BJ (cell line): ENCODE measurements at regions not wholly inside any gene's neighbourhood (a gene's known extent, or its start where the extent isn't known, plus 50 kb on each side); places are given as distances from the start of the nearest gene placed in this dataset.
A peak's percentile ranks its signal among the peaks of the same experiment; 100 is the strongest.

Experiments
- CTCF ChIA-PET: fragments of 350-600 bp; formaldehyde crosslinking; extraction: SDS; loops from one replicate; lab custom pipeline; 2021; ENCODE audit warnings: antibody characterized with exemption, inconsistent platforms; lab: Yijun Ruan, JAX
- POLR2A ChIA-PET: fragments of 300-600 bp; sonication (Branson Sonifier 250); formaldehyde crosslinking; extraction: SDS; loops from one replicate; lab custom pipeline; 2021; ENCODE audit warnings: antibody characterized with exemption; lab: Charles Lee
- DNase-seq: peaks from one replicate; pipeline ENCODE4 v3.0.0-alpha.2; 2011; ENCODE audit warnings: low read depth
- H3K27me3 ChIP-seq: 2 replicates; pipeline ENCODE4 v1.6.0; 2011; ENCODE audit warnings: low read length; ENCODE audit not compliant: control insufficient read depth, insufficient read depth
- H3K36me3 ChIP-seq: 2 replicates; pipeline ENCODE4 v1.5.1; 2011; ENCODE audit warnings: low read length; ENCODE audit not compliant: control insufficient read depth, insufficient read depth
- H3K4me3 ChIP-seq: 2 replicates; pipeline ENCODE4 v1.5.1; 2011; ENCODE audit warnings: low read depth, mild to moderate bottlenecking, control low read depth, low read length
- CTCF ChIP-seq: IDR thresholded peaks from 2 replicates; pipeline ENCODE4 v1.5.1; 2011; ENCODE audit warnings: low read depth, mild to moderate bottlenecking, control low read depth, inconsistent platforms, low read length, moderate library complexity; ENCODE audit not compliant: insufficient read depth

- TF ChIP-seq CTCF: no peak
- no peak for DNase-seq
- ChIA-PET POLR2A (no interaction called here), CTCF (interaction anchor here (1.2 to 2.6 kb wide), 2 partner anchors 10 to 180 kb away, joined by 3 to 12 read pairs; no protein-coding TSS in a partner anchor)
- no peak overlapping the region for H3K4me3 ChIP-seq
- H3K36me3 ChIP-seq: no peaks in the 10 kb centered on the region
- H3K27me3 ChIP-seq: no peaks in the 10 kb centered on the region
Measured at GRCh38 chr5:154647761-154648145, 107.4 kb upstream of the LARP1 start.

GRCh38 chr5:154647114-154647760 is 107.9 kb upstream of the LARP1 start:
- Histone ChIP-seq H3K36me3 (no peaks in the 10 kb centered on the region), H3K4me3 (no peak overlapping the region), H3K27me3 (no peaks in the 10 kb centered on the region)
- ChIA-PET CTCF (interaction anchor here (0.7 to 2.6 kb wide), 4 partner anchors 10 to 230 kb away, joined by 3 to 12 read pairs (median 3); no protein-coding TSS in a partner anchor), POLR2A (no interaction called here)
- TF ChIP-seq CTCF: no peak
- DNase-seq: no peak

- H3K36me3 ChIP-seq: no peaks in the 10 kb centered on the region
- no peak for DNase-seq
- TF ChIP-seq CTCF: no peak
- CTCF ChIA-PET: interaction anchor here (0.7 to 2.6 kb wide), 3 partner anchors 179 to 230 kb away, joined by 3 to 12 read pairs (median 3); no protein-coding TSS in a partner anchor
- POLR2A ChIA-PET: no interaction called here
- H3K4me3 ChIP-seq: no peak overlapping the region
- H3K27me3 ChIP-seq: no peaks in the 10 kb centered on the region
Measured at GRCh38 chr5:154646745-154647113, 108.4 kb upstream of the LARP1 start.

- Histone ChIP-seq H3K27me3 (no peaks in the 10 kb centered on the region), H3K4me3 (no peak overlapping the region), H3K36me3 (no peaks in the 10 kb centered on the region)
- no peak for DNase-seq
- POLR2A ChIA-PET: no interaction called here
- CTCF ChIA-PET: interaction anchor here (0.6 kb wide), 1 partner anchor 172 kb away, joined by 3 read pairs; no protein-coding TSS in a partner anchor
- TF ChIP-seq CTCF: no peak
Measured at GRCh38 chr5:154644745-154645411, 110.3 kb upstream of the LARP1 start.

GRCh38 chr5:154642499-154643245 is 112.5 kb upstream of the LARP1 start:
- no peaks in the 10 kb centered on the region for H3K36me3 ChIP-seq
- no peaks in the 10 kb centered on the region for H3K27me3 ChIP-seq
- CTCF ChIA-PET: interaction anchor here (0.6 to 1.8 kb wide), 8 partner anchors 8 to 280 kb away, joined by 3 to 4 read pairs (median 4); no protein-coding TSS in a partner anchor
- DNase-seq: no peak
- peak; percentile 71 for TF ChIP-seq CTCF
- POLR2A ChIA-PET: no interaction called here
- no peak overlapping the region for H3K4me3 ChIP-seq
